Thyroid gland (tissue), 4 donors: ENCODE measurements at regions not wholly inside any gene's neighbourhood (a gene's known extent, or its start where the extent isn't known, plus 50 kb on each side); places are given as distances from the start of the nearest gene placed in this dataset.

Source experiments
- DNase-seq, 2 donors: peaks; one replicate each; pipeline ENCODE4 v3.0.0-alpha.2; 2019
- H3K27ac ChIP-seq, 3 donors: fragments of 200-600 bp; sonication (generic); 1 replicate in 2 of 3; 2 replicates in 1 of 3; pipeline ENCODE4 v1.5.1; 2016 to 2019; ENCODE audit warnings: mild to moderate bottlenecking in 1 of 3, moderate library complexity in 1 of 3
- H3K27me3 ChIP-seq: fragments of 200-600 bp; sonication (generic); one replicate; pipeline ENCODE4 v1.5.1; 2019
- H3K36me3 ChIP-seq, 2 donors: fragments of 200-600 bp; sonication (generic); one replicate each; pipeline ENCODE4 v1.5.1; 2016 to 2019
- H3K4me1 ChIP-seq, 2 donors: fragments of 200-600 bp; sonication (generic); one replicate each; pipeline ENCODE4 v1.5.1; 2017 to 2019
- H3K4me3 ChIP-seq, 3 donors: fragments of 200-600 bp; sonication (generic); replicated peaks in 1 of 3; 1 replicate in 2 of 3; 2 replicates in 1 of 3; pipeline ENCODE4 v1.5.1; 2016; ENCODE audit warnings: mild to moderate bottlenecking in 1 of 3
- H3K9me3 ChIP-seq: fragments of 200-600 bp; sonication (generic); one replicate; pipeline ENCODE4 v1.5.1; 2017
- CTCF ChIP-seq, 6 experiments: fragments of 200-600 bp in 3 of 6; fragments of 450-650 bp in 3 of 6; sonication (generic) in 3 of 6; IDR thresholded peaks; one replicate each; pipeline ENCODE4 v1.5.1; 2016 to 2019; ENCODE audit warnings: antibody characterized with exemption in 6 of 6, mild to moderate bottlenecking in 2 of 6, inconsistent platforms in 1 of 6, moderate library complexity in 1 of 6
- POLR2A ChIP-seq, 2 donors: fragments of 450-650 bp; IDR thresholded peaks; one replicate each; pipeline ENCODE4 v1.6.1; 2017; ENCODE audit warnings: antibody characterized with exemption in 2 of 2, mild to moderate bottlenecking in 2 of 2, moderate library complexity in 1 of 2
- WGBS, 2 donors: methylation state at CpG; one replicate each; pipeline ENCODE4 v1.1.5; 2017; 5-methylcytosine and 5-hydroxymethylcytosine counted together
- intact Hi-C: fragments of 100-400 bp; cut with DNase I; formaldehyde crosslinking; loops from one replicate; pipeline ENCODE4 v1.15.1; 2023

- DNase-seq, result no peak
- Histone ChIP-seq H3K36me3 (no peaks in the 10 kb centered on the region), H3K4me1 (no peaks in the 10 kb centered on the region), H3K9me3 (no peaks in the 10 kb centered on the region), H3K27me3 (no peaks in the 10 kb centered on the region), H3K4me3 (no peak overlapping the region), H3K27ac (no peak overlapping the region)
- no peak for TF ChIP-seq POLR2A (IDR thresholded peaks at IDR 0.05)
- no peak for TF ChIP-seq CTCF (IDR thresholded peaks at IDR 0.05)
- intact Hi-C loops, result no loop called here
- 22 to 26% methylated on average over 2 of the region's 2 CpGs for WGBS, 2 donors
Observed at GRCh38 chr3:18946524-18946923, 201.8 kb upstream of the KCNH8 start.

- Histone ChIP-seq H3K4me1 (no peaks in the 10 kb centered on the region), H3K9me3 (no peaks in the 10 kb centered on the region), H3K27me3 (no peaks in the 10 kb centered on the region), H3K4me3 (no peak overlapping the region), H3K27ac (no peak overlapping the region), H3K36me3 (no peaks in the 10 kb centered on the region)
- TF ChIP-seq POLR2A (IDR thresholded peaks at IDR 0.05) (no peak), CTCF (IDR thresholded peaks at IDR 0.05) (no peak)
- DNase-seq, result no peak
- intact Hi-C loops, result no loop called here
Observed at GRCh38 chr3:18937574-18937973, 210.7 kb upstream of the KCNH8 start.

GRCh38 chr3:18919158-18919557 is 229.2 kb upstream of the KCNH8 start:
- WGBS, 2 donors, result 83 to 87% methylated on average over 1 of the region's 1 CpG
- Histone ChIP-seq H3K27ac (no peak overlapping the region), H3K27me3 (no peaks in the 10 kb centered on the region), H3K4me1 (no peaks in the 10 kb centered on the region), H3K4me3 (no peak overlapping the region), H3K36me3 (no peaks in the 10 kb centered on the region), H3K9me3 (no peaks in the 10 kb centered on the region)
- no peak for TF ChIP-seq CTCF (IDR thresholded peaks at IDR 0.05)
- no peak for TF ChIP-seq POLR2A (IDR thresholded peaks at IDR 0.05)
- no peak for DNase-seq
- intact Hi-C loops, result no loop called here

GRCh38 chr3:18917923-18918322 is 230.4 kb upstream of the KCNH8 start:
- no peak overlapping the region for H3K4me3 ChIP-seq
- TF ChIP-seq POLR2A (IDR thresholded peaks at IDR 0.05) (no peak), CTCF (IDR thresholded peaks at IDR 0.05) (no peak)
- H3K27me3 ChIP-seq, result no peaks in the 10 kb centered on the region
- H3K9me3 ChIP-seq, result no peaks in the 10 kb centered on the region
- H3K4me1 ChIP-seq, result no peaks in the 10 kb centered on the region
- no peaks in the 10 kb centered on the region for H3K36me3 ChIP-seq
- 82 to 84% methylated on average over 1 of the region's 1 CpG for WGBS, 2 donors
- intact Hi-C loops, result no loop called here
- H3K27ac ChIP-seq, result no peak overlapping the region
- no peak for DNase-seq

GRCh38 chr3:18902081-18902793 is 246.1 kb upstream of the KCNH8 start:
- TF ChIP-seq CTCF (IDR thresholded peaks at IDR 0.05) (no peak), POLR2A (IDR thresholded peaks at IDR 0.05) (no peak)
- H3K36me3 ChIP-seq, result no peaks in the 10 kb centered on the region
- H3K27me3 ChIP-seq, result no peaks in the 10 kb centered on the region
- 88 to 92% methylated on average over 2 of the region's 2 CpGs for WGBS, 2 donors
- H3K4me1 ChIP-seq, result no peaks in the 10 kb centered on the region
- no peak overlapping the region for H3K4me3 ChIP-seq
- no peak for DNase-seq
- intact Hi-C loops, result no loop called here
- no peaks in the 10 kb centered on the region for H3K9me3 ChIP-seq
- H3K27ac ChIP-seq, result no peak overlapping the region
